Ishikawa (cell line): ENCODE measurements at regions not wholly inside any gene's neighbourhood (a gene's known extent, or its start where the extent isn't known, plus 50 kb on each side); places are given as distances from the start of the nearest gene placed in this dataset.

Source experiments
- CEBPB ChIP-seq: IDR thresholded peaks from 2 replicates; pipeline ENCODE4 v1.6.1; 2012
- CREB1 ChIP-seq: IDR thresholded peaks from 2 replicates; pipeline ENCODE4 v1.6.1; 2012; ENCODE audit warnings: low read depth
- EGR1 ChIP-seq: IDR thresholded peaks from 2 replicates; pipeline ENCODE4 v1.6.1; 2012
- EP300 ChIP-seq: IDR thresholded peaks from 2 replicates; pipeline ENCODE4 v1.6.1; 2012; ENCODE audit warnings: borderline replicate concordance
- FOXM1 ChIP-seq: IDR thresholded peaks from 2 replicates; pipeline ENCODE4 v1.6.1; 2012; ENCODE audit warnings: low read depth, borderline replicate concordance
- MAX ChIP-seq: IDR thresholded peaks from 2 replicates; pipeline ENCODE4 v1.6.1; 2012
- NFIC ChIP-seq: IDR thresholded peaks from 2 replicates; pipeline ENCODE4 v1.6.1; 2012
- RAD21 ChIP-seq: IDR thresholded peaks from 2 replicates; pipeline ENCODE4 v1.6.1; 2012; ENCODE audit warnings: low read depth
- REST ChIP-seq: IDR thresholded peaks from 2 replicates; pipeline ENCODE4 v1.6.1; 2012; ENCODE audit warnings: low read depth, mild to moderate bottlenecking
- TAF1 ChIP-seq: IDR thresholded peaks from 2 replicates; pipeline ENCODE4 v1.6.1; 2012; ENCODE audit warnings: low read depth, mild to moderate bottlenecking
- TCF12 ChIP-seq: IDR thresholded peaks from 2 replicates; pipeline ENCODE4 v1.6.1; 2012; ENCODE audit warnings: low read depth
- TEAD4 ChIP-seq: IDR thresholded peaks from 2 replicates; pipeline ENCODE4 v1.6.1; 2012
- USF1 ChIP-seq: IDR thresholded peaks from 2 replicates; pipeline ENCODE4 v1.6.1; 2012
- YY1 ChIP-seq: IDR thresholded peaks from 2 replicates; pipeline ENCODE4 v1.6.1; 2012; ENCODE audit warnings: low read depth
- ZBTB7A ChIP-seq: IDR thresholded peaks from 2 replicates; pipeline ENCODE4 v1.6.1; 2012; ENCODE audit warnings: low read depth

GRCh38 chr3:1010228-1010627 lies 82.6 kb upstream of the CNTN6 start:
- TF ChIP-seq NFIC (no peak), TAF1 (no peak), TCF12 (no peak), USF1 (no peak), MAX (no peak), CREB1 (no peak), TEAD4 (no peak), RAD21 (no peak), FOXM1 (no peak), ZBTB7A (no peak), REST (no peak), EGR1 (no peak), EP300 (no peak), YY1 (no peak)

- TF ChIP-seq YY1 (no peak), ZBTB7A (no peak), TCF12 (no peak), FOXM1 (no peak), NFIC (no peak)
These were observed 77.0 kb upstream of the CNTN6 start for GRCh38 chr3:1015826-1016225.

- TF ChIP-seq ZBTB7A, result no peak
- no peak for TF ChIP-seq NFIC
- no peak for TF ChIP-seq TEAD4
- TF ChIP-seq REST, result no peak
- TF ChIP-seq YY1, result no peak
- no peak for TF ChIP-seq CREB1
- no peak for TF ChIP-seq USF1
- no peak for TF ChIP-seq CEBPB
- TF ChIP-seq FOXM1, result no peak
These were observed 75.0 kb upstream of the CNTN6 start for GRCh38 chr3:1017870-1018269.

- TF ChIP-seq REST (no peak), CEBPB (no peak), MAX (no peak)
These were observed 73.7 kb upstream of the CNTN6 start for GRCh38 chr3:1019157-1019556.

- no peak for TF ChIP-seq TAF1
- no peak for TF ChIP-seq USF1
- TF ChIP-seq REST, result no peak
- TF ChIP-seq ZBTB7A, result no peak
- TF ChIP-seq MAX, result no peak
- TF ChIP-seq NFIC, result no peak
- TF ChIP-seq TEAD4, result no peak
- TF ChIP-seq YY1, result no peak
- TF ChIP-seq RAD21, result no peak
- no peak for TF ChIP-seq EP300
- TF ChIP-seq EGR1, result no peak
- no peak for TF ChIP-seq TCF12
- TF ChIP-seq FOXM1, result no peak
- no peak for TF ChIP-seq CREB1
- TF ChIP-seq CEBPB, result no peak
These were observed 66.4 kb upstream of the CNTN6 start for GRCh38 chr3:1026395-1026794.
